ENCODE measurements at regions not wholly inside any gene's neighbourhood (a gene's known extent, or its start where the extent isn't known, plus 50 kb on each side); places are given as distances from the start of the nearest gene placed in this dataset.
A peak's percentile ranks its signal among the peaks of the same experiment; 100 is the strongest.
"Not testable (repeated sequence)": the region's sequence is repeated elsewhere in the genome, so short reads cannot be mapped to it uniquely, and the experiment has no call there.

DNA sequence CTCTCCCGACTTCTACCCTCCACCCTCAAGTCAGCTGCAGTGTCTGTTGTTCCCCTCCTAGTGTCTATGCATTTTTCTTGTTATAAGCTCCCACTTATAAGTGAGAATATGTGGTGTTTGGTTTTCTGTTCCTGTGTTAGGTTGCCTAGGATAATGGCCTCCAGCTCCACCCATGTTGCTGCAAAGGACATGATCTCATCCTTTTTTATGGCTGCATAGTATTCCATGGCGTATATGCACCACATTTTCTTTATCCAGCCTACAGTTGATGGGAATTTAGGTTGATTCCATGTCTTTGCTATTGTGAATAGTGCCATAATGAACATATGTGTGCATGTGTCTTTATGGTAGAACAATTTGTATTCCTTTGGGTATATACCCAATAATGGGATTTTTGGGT, 80.7 kb downstream of the SPTSSA start:
- not testable (repeated sequence) for DNase-seq (ENCODE audit: low spot score)

DNA sequence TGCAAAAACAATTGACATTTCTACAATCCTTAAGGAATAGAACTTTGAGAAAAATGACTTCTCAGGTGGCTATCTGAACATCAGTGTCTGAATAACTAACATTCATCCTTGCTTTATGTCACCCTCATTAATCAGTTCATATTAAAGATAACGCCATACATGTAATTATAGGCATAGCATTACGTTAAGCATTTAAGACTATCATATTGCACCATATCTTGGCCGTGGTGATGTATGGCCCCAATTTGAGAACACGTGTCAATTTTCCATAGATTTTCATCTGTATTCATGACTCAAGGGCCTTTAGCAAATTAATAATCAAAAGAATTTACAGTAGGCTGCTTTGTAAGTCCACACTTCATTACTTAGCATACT, 81.6 kb downstream of the SPTSSA start:
- DNase-seq (ENCODE audit: low spot score), result no peak

GRCh38 chr14:34379816-34380470, 82.1 kb downstream of the SPTSSA start:
- DNase-seq (ENCODE audit: low spot score), result no peak

- no peak for DNase-seq (ENCODE audit: low spot score)
Observed at GRCh38 chr14:34376649-34377267, 85.3 kb downstream of the SPTSSA start.

DNA sequence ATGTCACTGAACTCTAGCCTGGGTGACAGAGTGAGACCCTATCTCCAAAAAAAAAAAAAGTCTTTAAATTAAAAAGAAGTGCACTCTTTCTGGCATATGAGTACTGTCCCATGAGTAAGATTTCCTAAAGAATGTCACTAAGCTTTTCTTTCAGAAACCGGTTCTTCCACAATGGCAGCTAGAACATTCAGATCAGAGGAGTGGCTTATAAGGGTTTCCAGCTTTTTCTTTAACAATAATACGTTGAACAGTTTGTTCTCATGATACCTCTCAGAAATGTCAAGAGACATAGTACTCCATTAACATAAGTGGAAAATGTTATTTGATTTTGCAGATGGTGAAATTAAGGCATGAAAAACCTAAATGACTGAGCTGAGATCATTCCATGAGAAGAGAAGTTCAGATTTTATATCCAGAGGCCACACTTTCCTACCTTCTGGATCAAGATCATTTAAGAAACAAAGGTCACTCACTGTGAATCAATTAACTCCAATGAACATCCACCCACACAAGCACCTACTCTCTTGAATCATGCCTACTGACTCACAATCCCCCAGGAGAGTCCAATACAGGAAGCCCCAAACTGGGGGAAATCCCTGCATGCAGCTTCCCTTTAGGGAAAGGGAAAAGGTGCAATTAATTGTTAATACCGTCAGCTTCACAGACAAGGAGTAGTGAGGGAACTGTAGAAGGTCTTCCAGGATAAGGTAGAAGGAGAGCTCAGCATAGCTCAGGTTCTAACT, 86.9 kb downstream of the SPTSSA start:
- DNase-seq (ENCODE audit: low spot score), result no peak

- DNase-seq (ENCODE audit: low spot score), result no peak
Observed at GRCh38 chr14:34373191-34373590, 88.8 kb downstream of the SPTSSA start.

GRCh38 chr14:34372786-34373185, 89.3 kb downstream of the SPTSSA start:
- no peak for DNase-seq (ENCODE audit: low spot score)

DNA sequence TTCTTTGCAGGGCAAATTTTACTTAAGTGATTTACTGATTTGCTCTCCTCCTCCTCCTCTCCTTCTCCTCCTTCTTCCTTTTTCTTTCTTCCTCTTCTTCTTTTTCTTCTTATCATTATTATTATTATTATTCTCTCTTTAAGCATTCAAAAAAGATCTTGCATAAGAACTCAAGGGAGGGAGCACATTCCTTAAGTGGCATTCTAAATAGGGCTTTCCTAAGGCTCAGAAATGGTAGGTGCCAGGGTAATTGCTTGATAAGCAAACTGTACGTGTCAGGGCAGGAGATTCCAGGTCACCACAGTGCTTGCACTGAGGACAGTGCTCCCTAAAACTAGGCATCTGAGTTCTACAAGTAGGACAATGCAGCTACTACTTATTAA, 92.4 kb downstream of the SPTSSA start:
- DNase-seq (ENCODE audit: low spot score), result no peak

DNA sequence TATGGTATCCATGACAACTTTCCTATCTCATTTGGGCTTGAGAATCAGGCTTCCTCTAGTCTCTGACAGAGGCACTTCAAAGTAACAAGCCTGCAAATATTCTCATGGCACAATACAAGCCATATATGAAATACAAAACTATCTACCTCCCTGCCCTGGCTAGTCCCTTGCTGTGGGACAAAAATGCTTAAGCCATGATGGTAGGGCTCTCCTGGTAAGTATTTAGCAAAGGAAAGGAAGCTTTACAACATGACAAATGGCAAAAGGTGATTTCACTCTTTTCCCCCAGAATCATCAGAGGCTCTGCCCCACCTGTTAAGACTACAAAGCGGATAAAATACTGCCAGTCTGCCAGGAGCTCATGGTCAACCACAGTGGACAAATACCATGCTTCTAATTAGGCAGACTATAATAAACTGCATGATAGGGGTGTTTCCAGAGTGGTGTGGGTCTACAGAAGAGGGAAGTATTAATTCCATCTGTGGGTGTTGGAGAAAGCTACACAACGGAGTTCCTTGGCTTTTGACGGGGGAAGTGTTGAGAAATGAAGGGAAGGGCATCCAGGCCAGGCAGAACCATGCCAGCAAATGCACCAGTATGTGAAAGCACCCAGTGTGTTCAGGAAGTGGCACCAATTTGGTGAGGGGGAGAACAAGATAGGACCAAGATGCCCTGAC, 92.9 kb downstream of the SPTSSA start:
- DNase-seq (ENCODE audit: low spot score), result no peak

- no peak for DNase-seq (ENCODE audit: low spot score)
Observed at GRCh38 chr14:34368115-34368970, 93.7 kb downstream of the SPTSSA start.

DNA sequence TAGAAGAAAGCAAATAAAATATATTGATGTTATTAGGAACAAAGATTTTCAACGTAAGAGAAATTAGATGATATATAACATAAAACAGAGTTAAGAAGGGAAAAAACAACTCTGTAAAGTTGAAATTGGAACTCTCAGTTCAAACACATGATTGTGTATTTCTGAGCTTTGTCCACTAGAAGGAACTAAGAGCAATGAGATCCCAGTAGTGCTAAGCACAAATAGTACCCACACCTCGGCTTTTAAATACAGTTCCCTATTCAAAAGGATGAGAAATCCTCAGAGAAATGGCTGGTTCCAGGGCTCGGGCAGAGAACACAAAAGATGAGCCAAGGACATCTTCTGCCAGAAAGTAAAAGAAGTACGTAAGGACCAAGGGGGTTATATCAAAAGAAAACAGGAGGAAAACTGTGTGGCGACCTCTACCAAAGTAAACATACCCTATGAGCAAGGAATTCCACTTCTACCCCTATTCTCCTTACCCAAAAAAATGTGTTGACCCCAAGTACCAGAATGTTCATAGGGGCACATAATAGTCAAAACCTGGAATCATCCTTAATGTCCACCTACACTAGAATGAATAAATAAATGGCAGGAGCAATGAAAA, 96.6 kb downstream of the SPTSSA start:
- DNase-seq (ENCODE audit: low spot score), result no peak

DNA sequence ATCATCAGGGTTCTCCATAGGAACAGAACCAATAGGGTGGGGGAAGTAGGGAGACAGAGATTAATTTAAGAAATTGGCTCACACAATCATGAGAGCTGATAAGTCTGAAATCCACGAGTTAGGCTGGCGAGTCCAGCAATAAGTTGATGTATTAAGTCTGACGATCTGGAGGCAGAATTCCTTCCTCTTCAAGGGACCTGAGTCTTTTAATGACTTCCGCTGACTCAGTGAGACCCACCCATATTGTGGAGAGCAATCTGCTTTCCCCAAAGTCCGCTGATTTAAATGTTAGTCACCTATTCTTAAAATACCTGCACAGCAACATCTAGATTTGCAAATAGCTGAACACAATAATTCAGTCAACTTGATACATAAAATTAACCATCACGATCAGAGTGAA, 97.8 kb downstream of the SPTSSA start:
- peak; percentile 16 for DNase-seq (ENCODE audit: low spot score)

- DNase-seq (ENCODE audit: low spot score), result peak; percentile 11
Observed at GRCh38 chr14:34363733-34364134, 98.3 kb downstream of the SPTSSA start.

GRCh38 chr14:34362641-34363251, 99.3 kb downstream of the SPTSSA start:
- no peak for DNase-seq (ENCODE audit: low spot score)

- DNase-seq (ENCODE audit: low spot score), result no peak
Observed at GRCh38 chr14:34361504-34362011, 100.5 kb downstream of the SPTSSA start.

- DNase-seq (ENCODE audit: low spot score), result no peak
Observed at GRCh38 chr14:34359420-34360117, 102.5 kb downstream of the SPTSSA start.

- DNase-seq (ENCODE audit: low spot score), result no peak
Observed at GRCh38 chr14:34356264-34356654, 105.8 kb downstream of the SPTSSA start.

DNA sequence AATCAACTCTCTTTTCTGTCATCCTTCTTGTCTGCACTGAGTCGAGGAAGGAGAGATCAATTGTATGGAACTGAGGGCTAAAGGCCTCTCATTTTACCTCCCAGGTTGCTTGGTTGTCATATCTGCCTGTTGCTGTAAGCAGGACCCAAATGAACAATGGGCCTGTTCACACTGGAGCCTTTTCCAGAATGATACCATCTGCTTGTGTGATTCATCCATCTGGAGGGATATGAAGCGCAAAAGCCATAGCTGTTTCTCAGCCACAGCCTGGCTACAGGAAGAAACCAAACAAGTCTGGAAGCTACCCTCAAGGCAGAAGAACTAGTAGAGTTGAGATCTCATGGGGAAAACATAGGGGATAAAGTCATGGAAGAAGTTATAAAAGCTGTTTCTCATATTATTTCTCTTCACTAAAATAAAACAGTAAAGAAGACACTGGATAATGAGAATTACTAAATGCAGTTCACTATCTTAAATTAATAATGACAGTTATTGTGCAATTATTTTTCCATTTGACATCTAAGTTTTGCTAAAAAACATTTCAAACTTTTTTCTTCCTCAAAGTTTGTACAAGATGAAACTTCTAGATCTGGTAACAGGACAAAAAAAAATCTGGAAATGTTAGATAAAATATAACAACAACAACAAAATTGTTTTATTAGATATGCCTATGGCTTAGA, 106.3 kb downstream of the SPTSSA start:
- DNase-seq (ENCODE audit: low spot score), result peak; percentile 11

- no peak for DNase-seq (ENCODE audit: low spot score)
Observed at GRCh38 chr14:34354556-34354955, 107.5 kb downstream of the SPTSSA start.

Data from A172 (cell line).